H1 (cell line): ENCODE measurements at regions not wholly inside any gene's neighbourhood (a gene's known extent, or its start where the extent isn't known, plus 50 kb on each side); places are given as distances from the start of the nearest gene placed in this dataset.

Experiments
- CTCF ChIA-PET: fragments of 300-600 bp; sonication (Branson Sonifier 250); formaldehyde crosslinking; loops from one replicate; lab custom pipeline; 2021; ENCODE audit not compliant: partially characterized antibody; lab: Charles Lee
- POLR2A ChIA-PET: fragments of 300-600 bp; sonication (Branson Sonifier 250); formaldehyde crosslinking; loops from one replicate; lab custom pipeline; 2021; ENCODE audit warnings: inconsistent platforms; ENCODE audit not compliant: partially characterized antibody; lab: Charles Lee
- DNase-seq, 2 experiments: peaks; one replicate each; pipeline versions ENCODE4 v3.0.0 to v3.0.0-alpha.2; 2010 to 2022; ENCODE audit warnings: low spot score in 2 of 2, low read depth in 1 of 2, mixed read lengths in 1 of 2
- FAIRE-seq: peaks from 2 replicates; lab custom pipeline; 2011; peaks lifted over from hg19 to GRCh38; lab: Jason Lieb, UNC
- H2AFZ ChIP-seq: 2 replicates; pipeline ENCODE4 v1.8.1; 2012; ENCODE audit warnings: low read length, inconsistent platforms
- H2AK5ac ChIP-seq: 2 replicates; pipeline ENCODE4 v1.6.1; 2013; ENCODE audit warnings: low read depth, low read length
- H2BK120ac ChIP-seq: replicated peaks from 2 replicates; pipeline ENCODE3; 2013; ENCODE audit warnings: low read depth, low read length, inconsistent platforms
- H2BK12ac ChIP-seq: 2 replicates; pipeline ENCODE4 v1.6.1; 2013; ENCODE audit warnings: low read depth, low read length
- H2BK15ac ChIP-seq: 2 replicates; pipeline ENCODE4 v1.6.1; 2013; ENCODE audit warnings: low read length
- H2BK20ac ChIP-seq: 2 replicates; pipeline ENCODE4 v1.6.1; 2013; ENCODE audit warnings: low read length
- H2BK5ac ChIP-seq: 2 replicates; pipeline ENCODE4 v1.6.1; 2013; ENCODE audit warnings: low read depth, low read length
- H3K14ac ChIP-seq: 2 replicates; pipeline ENCODE4 v1.6.1; 2013; ENCODE audit warnings: inconsistent platforms; ENCODE audit not compliant: insufficient read length
- H3K18ac ChIP-seq: 2 replicates; pipeline ENCODE4 v1.6.1; 2013; ENCODE audit warnings: low read length; ENCODE audit errors: extremely low read depth
- H3K23ac ChIP-seq: 2 replicates; pipeline ENCODE4 v1.6.1; 2013; ENCODE audit warnings: inconsistent platforms; ENCODE audit not compliant: insufficient read length
- H3K23me2 ChIP-seq: 2 replicates; pipeline ENCODE4 v1.6.1; 2013; ENCODE audit warnings: low read depth, low read length
- H3K27ac ChIP-seq: 2 replicates; pipeline ENCODE4 v1.6.1; 2011; ENCODE audit warnings: low read depth, low read length, inconsistent platforms
- H3K27me3 ChIP-seq, 4 experiments: replicated peaks in 1 of 4; 1 replicate in 1 of 4; 2 replicates in 3 of 4; pipeline versions ENCODE4 v1.6.1 to v1.8.1; 2011 to 2013; ENCODE audit warnings: low read length in 3 of 4, mild to moderate bottlenecking in 3 of 4, inconsistent platforms in 2 of 4, mixed read lengths in 2 of 4, moderate library complexity in 1 of 4; ENCODE audit not compliant: control insufficient read depth in 3 of 4, insufficient read depth in 3 of 4; ENCODE audit errors: extremely low read depth in 1 of 4
- H3K36me3 ChIP-seq, 4 experiments: 2 replicates each; pipeline versions ENCODE4 v1.6.1 to v1.8.1; 2011 to 2013; ENCODE audit warnings: mild to moderate bottlenecking in 4 of 4, low read length in 3 of 4, moderate library complexity in 2 of 4, control low read depth in 1 of 4, inconsistent platforms in 1 of 4; ENCODE audit not compliant: insufficient read depth in 4 of 4, control insufficient read depth in 2 of 4
- H3K4ac ChIP-seq: replicated peaks from 2 replicates; pipeline ENCODE3; 2013; ENCODE audit warnings: low read length, low read depth, mixed read lengths, inconsistent platforms; ENCODE audit not compliant: insufficient read length
- H3K4me1 ChIP-seq, 4 experiments: replicated peaks in 1 of 4; 1 replicate in 1 of 4; 2 replicates in 3 of 4; pipeline versions ENCODE4 v1.6.1 to v1.8.1; 2011 to 2013; ENCODE audit warnings: low read length in 3 of 4, inconsistent platforms in 2 of 4, mixed read lengths in 1 of 4; ENCODE audit not compliant: insufficient read depth in 4 of 4, control insufficient read depth in 3 of 4
- H3K4me2 ChIP-seq, 2 experiments: 2 replicates each; pipeline versions ENCODE4 v1.6.1 to v1.8.1; 2011 to 2013; ENCODE audit warnings: low read depth in 2 of 2, low read length in 2 of 2, control low read depth in 1 of 2, inconsistent platforms in 1 of 2, mild to moderate bottlenecking in 1 of 2; ENCODE audit not compliant: insufficient read depth in 1 of 2
- H3K4me3 ChIP-seq, 4 experiments: fragments of 200-600, 300-600 bp in 1 of 4; sonication (generic), shearing (Covaris generic), sonication (Bioruptor Twin) in 1 of 4; 2 replicates each; pipeline versions ENCODE4 v1.5.1 to v1.8.1; 2011 to 2016; ENCODE audit warnings: low read length in 4 of 4, low read depth in 3 of 4, control low read depth in 2 of 4, inconsistent platforms in 2 of 4, mild to moderate bottlenecking in 2 of 4, mixed read lengths in 1 of 4, moderate library complexity in 1 of 4; ENCODE audit not compliant: insufficient read depth in 2 of 4; ENCODE audit errors: extremely low read depth in 1 of 4
- H3K56ac ChIP-seq: replicated peaks from 2 replicates; pipeline ENCODE3; 2013; ENCODE audit warnings: low read depth, mild to moderate bottlenecking, mixed read lengths, low read length, inconsistent platforms; ENCODE audit not compliant: insufficient read length
- H3K79me1 ChIP-seq: 2 replicates; pipeline ENCODE4 v1.6.1; 2013; ENCODE audit warnings: low read depth, low read length, control low read depth
- H3K79me2 ChIP-seq, 2 experiments: 2 replicates each; pipeline versions ENCODE4 v1.6.1 to v1.8.1; 2012 to 2013; ENCODE audit warnings: low read length in 2 of 2, mild to moderate bottlenecking in 2 of 2, inconsistent platforms in 1 of 2; ENCODE audit not compliant: insufficient read depth in 2 of 2, control insufficient read depth in 1 of 2
- H3K9ac ChIP-seq, 4 experiments: replicated peaks in 1 of 4; 1 replicate in 1 of 4; 2 replicates in 3 of 4; pipeline versions ENCODE4 v1.6.1 to v1.8.1; 2011 to 2013; ENCODE audit warnings: low read depth in 3 of 4, low read length in 3 of 4, control low read depth in 2 of 4, mild to moderate bottlenecking in 2 of 4, moderate library complexity in 2 of 4, inconsistent platforms in 1 of 4; ENCODE audit errors: extremely low read depth in 1 of 4
- H3K9me3 ChIP-seq, 2 experiments: 2 replicates each; pipeline versions ENCODE4 v1.6.1 to v1.8.1; 2012 to 2013; ENCODE audit warnings: mild to moderate bottlenecking in 2 of 2, moderate library complexity in 2 of 2, control low read depth in 1 of 2, inconsistent platforms in 1 of 2, low read depth in 1 of 2, low read length in 1 of 2, mixed read lengths in 1 of 2; ENCODE audit not compliant: insufficient read depth in 2 of 2
- H4K20me1 ChIP-seq, 2 experiments: replicated peaks in 1 of 2; 2 replicates each; pipeline versions ENCODE3 to v1.8.1; 2011 to 2013; ENCODE audit warnings: inconsistent platforms in 2 of 2, low read length in 2 of 2, mild to moderate bottlenecking in 1 of 2; ENCODE audit not compliant: insufficient read depth in 2 of 2, control insufficient read depth in 1 of 2
- H4K5ac ChIP-seq: 2 replicates; pipeline ENCODE4 v1.6.1; 2013; ENCODE audit warnings: low read length, low read depth, mixed read lengths, inconsistent platforms; ENCODE audit not compliant: insufficient read length
- H4K8ac ChIP-seq: 2 replicates; pipeline ENCODE4 v1.8.0; 2013; ENCODE audit warnings: mild to moderate bottlenecking, moderate library complexity, low read length, inconsistent platforms; ENCODE audit not compliant: insufficient read depth; ENCODE audit errors: extremely low read depth
- H4K91ac ChIP-seq: replicated peaks from 2 replicates; pipeline ENCODE3; 2013; ENCODE audit warnings: low read length, mixed read lengths, inconsistent platforms; ENCODE audit not compliant: insufficient read length
- BACH1 ChIP-seq: IDR thresholded peaks from 2 replicates; pipeline ENCODE4 v1.6.1; 2012; ENCODE audit warnings: low read length, improper control_type of control experiment
- FOSL1 ChIP-seq: IDR thresholded peaks from 2 replicates; pipeline ENCODE4 v1.6.1; 2011; ENCODE audit warnings: mild to moderate bottlenecking, low read depth, low read length, moderate library complexity; ENCODE audit not compliant: insufficient read depth
- GABPA ChIP-seq: IDR thresholded peaks from 2 replicates; pipeline ENCODE4 v1.6.1; 2011; ENCODE audit warnings: mild to moderate bottlenecking, low read length, moderate library complexity, borderline replicate concordance; ENCODE audit not compliant: insufficient read depth
- PHF8 ChIP-seq: fragments of 200-600 bp; sonication (generic); conservative IDR thresholded peaks from 2 replicates; pipeline ENCODE4 v1.7.1; 2012; ENCODE audit warnings: low read depth, mild to moderate bottlenecking, inconsistent platforms, low read length, moderate library complexity
- POU5F1 ChIP-seq: IDR thresholded peaks from 2 replicates; pipeline ENCODE4 v1.6.1; 2011; ENCODE audit warnings: low read depth, mild to moderate bottlenecking, low read length, moderate library complexity
- SRF ChIP-seq: IDR thresholded peaks from 2 replicates; pipeline ENCODE4 v1.6.1; 2011; ENCODE audit warnings: mild to moderate bottlenecking, low read depth, low read length, moderate library complexity
- WGBS, 2 experiments: shearing (Covaris generic) in 1 of 2; methylation state at CpG; one replicate each; pipeline versions ENCODE4 v1.1.6 to v1.1.7; 2013 to 2015; ENCODE audit warnings: low lambda C conversion rate in 2 of 2, mixed read lengths in 2 of 2, inconsistent platforms in 1 of 2, low coverage in 1 of 2, missing lambda C conversion rate in 1 of 2; ENCODE audit not compliant: insufficient replicate concordance in 2 of 2, insufficient coverage in 1 of 2, insufficient read length in 1 of 2; ENCODE audit errors: extremely low coverage in 1 of 2, missing lambda C conversion rate in 1 of 2; 5-methylcytosine and 5-hydroxymethylcytosine counted together

DNA sequence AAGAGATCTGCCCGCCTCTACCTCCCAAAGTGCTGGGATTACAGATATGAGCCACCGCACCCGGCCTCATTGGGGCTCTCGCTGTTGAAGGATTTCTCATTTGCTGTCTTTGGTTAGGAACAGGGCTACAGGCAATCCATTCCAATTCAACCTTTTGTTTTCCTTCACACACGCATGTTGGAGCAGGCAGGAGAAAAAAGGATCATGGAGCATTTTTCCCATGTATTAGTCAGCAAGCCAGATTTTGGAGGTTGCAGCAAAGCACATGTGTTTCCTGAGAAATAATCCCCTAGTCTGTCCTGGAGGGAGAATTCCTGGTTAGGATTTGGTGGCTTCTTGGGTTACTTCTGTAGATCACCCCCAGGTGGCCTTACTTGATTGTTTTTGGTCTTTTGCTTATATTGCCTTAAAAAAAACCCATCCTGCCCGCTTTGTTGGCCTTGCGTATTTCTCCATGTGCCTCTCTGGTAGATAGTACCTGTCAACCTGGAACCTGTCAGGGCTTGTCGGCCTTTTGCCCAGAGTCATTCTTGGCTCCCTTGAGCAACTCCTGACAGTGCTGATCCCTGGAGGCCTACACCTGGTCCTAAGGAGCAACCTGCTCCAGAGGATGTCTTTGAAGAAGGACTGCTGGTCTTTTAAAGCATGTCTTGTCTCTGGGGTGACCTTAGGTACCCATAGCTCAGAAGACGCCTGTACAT lies 82.4 kb upstream of the CLCN4 start:
- H3K4me3 ChIP-seq = no peak overlapping the region
- ChIA-PET POLR2A (no interaction called here), CTCF (interaction anchor here (0.7 to 1.0 kb wide), 3 partner anchors 9 to 79 kb away, joined by 3 to 4 read pairs (median 3); no protein-coding TSS in a partner anchor)
- H3K4me2 ChIP-seq = no peak overlapping the region
- H3K9ac ChIP-seq = no peak overlapping the region
- no peaks in the 10 kb centered on the region for H3K23me2 ChIP-seq
- TF ChIP-seq POU5F1 (no peak), SRF (no peak), BACH1 (no peak), FOSL1 (no peak), GABPA (no peak), PHF8 (no peak)
- no peaks in the 10 kb centered on the region for H3K27me3 ChIP-seq
- H2AFZ ChIP-seq = no peak overlapping the region
- H4K8ac ChIP-seq = no peak overlapping the region
- 0 out of 7 replicates have a peak, but pooled peaks cover 0 to 3% (median 0%) of the 10 kb centered on the region in 4 experiments for H3K4me1 ChIP-seq
- H3K23ac ChIP-seq = no peak overlapping the region
- no peak overlapping the region for H3K56ac ChIP-seq
- H3K79me2 ChIP-seq = no peaks in the 10 kb centered on the region
- H3K79me1 ChIP-seq = no peaks in the 10 kb centered on the region
- no peak for FAIRE-seq
- H3K36me3 ChIP-seq = peaks cover 0 to 5% (median 2%) of the 10 kb centered on the region in 4 experiments; a peak in 4 of 8 replicates
- H2BK15ac ChIP-seq = no peak overlapping the region
- H3K27ac ChIP-seq = no peak overlapping the region
- H2AK5ac ChIP-seq = no peak overlapping the region
- H2BK12ac ChIP-seq = no peak overlapping the region
- H3K14ac ChIP-seq = no peak overlapping the region
- no peak overlapping the region for H3K18ac ChIP-seq
- H2BK120ac ChIP-seq = no peak overlapping the region
- H3K4ac ChIP-seq = no peak overlapping the region
- H2BK5ac ChIP-seq = no peak overlapping the region
- H4K5ac ChIP-seq = no peak overlapping the region
- DNase-seq = no peak
- no peak overlapping the region for H2BK20ac ChIP-seq
- H4K91ac ChIP-seq = no peak overlapping the region
- H4K20me1 ChIP-seq = no peaks in the 10 kb centered on the region
- WGBS, 2 experiments = 87% methylated on average over 7 of the region's 9 CpGs; no CpG with 5 or more reads in 1 of the 2 experiments
- no peaks in the 10 kb centered on the region for H3K9me3 ChIP-seq
